SK-N-SH (cell line): ENCODE measurements at regions not wholly inside any gene's neighbourhood (a gene's known extent, or its start where the extent isn't known, plus 50 kb on each side); places are given as distances from the start of the nearest gene placed in this dataset.

Experiments
- CTCF ChIA-PET: fragments of 300-600, 350-600 bp; formaldehyde crosslinking; extraction: SDS; loops from one replicate; lab custom pipeline; 2021; lab: Yijun Ruan, JAX
- POLR2A ChIA-PET: fragments of 350-600 bp; sonication (Branson Sonifier 250); formaldehyde crosslinking; extraction: SDS; loops from one replicate; lab custom pipeline; 2020; ENCODE audit warnings: antibody characterized with exemption, inconsistent platforms; lab: Yijun Ruan, JAX
- DNase-seq: peaks from one replicate; pipeline ENCODE4 v3.0.0; 2012
- H2AFZ ChIP-seq: fragments of 200-600 bp; sonication (generic); 2 replicates; pipeline ENCODE4 v1.8.1; 2016; ENCODE audit warnings: antibody characterized with exemption, mild to moderate bottlenecking, low read depth
- H3F3A ChIP-seq: fragments of 200-600 bp; sonication (generic); replicated peaks from 2 replicates; pipeline ENCODE3; 2016; ENCODE audit warnings: antibody characterized with exemption, mild to moderate bottlenecking; ENCODE audit not compliant: insufficient read depth
- H3K27ac ChIP-seq, 2 experiments: fragments of 200-500 bp in 1 of 2; fragments of 200-600 bp in 1 of 2; sonication (Bioruptor generic) in 1 of 2; sonication (generic), shearing (Covaris generic) in 1 of 2; 2 replicates each; pipeline versions ENCODE4 v1.5.1 to v1.6.1; 2014 to 2016; ENCODE audit warnings: low read depth in 2 of 2, inconsistent platforms in 1 of 2, low read length in 1 of 2, mild to moderate bottlenecking in 1 of 2, mixed read lengths in 1 of 2
- H3K27me3 ChIP-seq: fragments of 200-600 bp; sonication (generic), shearing (Covaris generic); 2 replicates; pipeline ENCODE4 v1.6.1; 2016; ENCODE audit warnings: mixed run types; ENCODE audit not compliant: insufficient read depth
- H3K36me3 ChIP-seq, 2 experiments: fragments of 200-500 bp in 1 of 2; fragments of 200-600 bp in 1 of 2; sonication (Bioruptor generic) in 1 of 2; sonication (generic) in 1 of 2; replicated peaks in 1 of 2; 2 replicates each; pipeline versions ENCODE3 to v1.5.1; 2014 to 2016; ENCODE audit warnings: low read length in 1 of 2, mild to moderate bottlenecking in 1 of 2; ENCODE audit not compliant: insufficient read depth in 2 of 2, control insufficient read depth in 1 of 2
- H3K4me1 ChIP-seq, 2 experiments: fragments of 200-500 bp in 1 of 2; fragments of 200-600 bp in 1 of 2; sonication (Bioruptor generic) in 1 of 2; sonication (generic), shearing (Covaris generic) in 1 of 2; 2 replicates each; pipeline versions ENCODE4 v1.5.1 to v1.6.1; 2014 to 2016; ENCODE audit warnings: low read depth in 1 of 2, low read length in 1 of 2, mixed run types in 1 of 2; ENCODE audit not compliant: insufficient read depth in 2 of 2, control insufficient read depth in 1 of 2
- H3K4me2 ChIP-seq: fragments of 200-600 bp; sonication (generic), shearing (Covaris generic); 2 replicates; pipeline ENCODE4 v1.6.1; 2017; ENCODE audit warnings: mixed run types
- H3K4me3 ChIP-seq, 2 experiments: fragments of 200-500 bp in 1 of 2; fragments of 200-600 bp in 1 of 2; sonication (Bioruptor generic) in 1 of 2; sonication (generic), shearing (Covaris generic) in 1 of 2; 2 replicates each; pipeline versions ENCODE4 v1.5.1 to v1.8.1; 2014 to 2016; ENCODE audit warnings: low read depth in 2 of 2, inconsistent platforms in 1 of 2, low read length in 1 of 2, mild to moderate bottlenecking in 1 of 2, mixed read lengths in 1 of 2, moderate library complexity in 1 of 2
- H3K79me2 ChIP-seq: fragments of 200-600 bp; sonication (generic); 2 replicates; pipeline ENCODE4 v1.8.1; 2017; ENCODE audit warnings: mild to moderate bottlenecking; ENCODE audit not compliant: insufficient read depth
- H3K9ac ChIP-seq: fragments of 200-600 bp; sonication (generic); 2 replicates; pipeline ENCODE4 v1.6.1; 2017; ENCODE audit warnings: mixed run types
- H3K9me2 ChIP-seq: fragments of 200-600 bp; sonication (generic); 2 replicates; pipeline ENCODE4 v1.6.1; 2017; ENCODE audit warnings: mixed run types
- H3K9me3 ChIP-seq: fragments of 200-600 bp; sonication (generic); 2 replicates; pipeline ENCODE4 v1.6.1; 2017; ENCODE audit warnings: mixed run types, mild to moderate bottlenecking, moderate library complexity
- H4K20me1 ChIP-seq: fragments of 200-600 bp; sonication (generic); 2 replicates; pipeline ENCODE4 v1.6.1; 2017; ENCODE audit warnings: mild to moderate bottlenecking, mixed run types; ENCODE audit not compliant: insufficient read depth
- CHD2 ChIP-seq: fragments of 150-350 bp; IDR thresholded peaks from 2 replicates; pipeline ENCODE4 v1.6.1; 2018; ENCODE audit warnings: low read length; ENCODE audit not compliant: partially characterized antibody
- CTCF ChIP-seq: fragments of 200-600 bp; sonication (generic); IDR thresholded peaks from 2 replicates; pipeline ENCODE4 v1.6.1; 2017; ENCODE audit warnings: antibody characterized with exemption, mild to moderate bottlenecking, moderate library complexity
- FOSL2 ChIP-seq: IDR thresholded peaks from 2 replicates; pipeline ENCODE4 v1.4.0; 2012; ENCODE audit warnings: low read depth, mild to moderate bottlenecking, moderate library complexity, borderline replicate concordance
- GABPA ChIP-seq: IDR thresholded peaks from 2 replicates; pipeline ENCODE4 v1.4.0; 2012; ENCODE audit warnings: low read depth, mild to moderate bottlenecking
- GATA2 ChIP-seq: sonication (generic); formaldehyde crosslinking; IDR thresholded peaks from 2 replicates; pipeline ENCODE4 v1.5.0; 2020; ENCODE audit warnings: mild to moderate bottlenecking, missing genetic modification reagents
- MEF2A ChIP-seq: IDR thresholded peaks from 2 replicates; pipeline ENCODE4 v1.4.0; 2012; ENCODE audit warnings: low read depth, borderline replicate concordance
- MXI1 ChIP-seq: IDR thresholded peaks from 2 replicates; pipeline ENCODE4 v1.6.1; 2012; ENCODE audit warnings: mild to moderate bottlenecking, low read depth, low read length, improper control_type of control experiment
- NFIC ChIP-seq: IDR thresholded peaks from 2 replicates; pipeline ENCODE4 v1.4.0; 2012; ENCODE audit warnings: borderline replicate concordance
- PBX3 ChIP-seq: IDR thresholded peaks from 2 replicates; pipeline ENCODE4; 2012
- RAD21 ChIP-seq: IDR thresholded peaks from 2 replicates; pipeline ENCODE4 v1.6.1; 2012; ENCODE audit warnings: mild to moderate bottlenecking, low read length
- RFX5 ChIP-seq: IDR thresholded peaks from 2 replicates; pipeline ENCODE4 v1.6.1; 2012; ENCODE audit warnings: mild to moderate bottlenecking, improper control_type of control experiment, low read length
- SMC3 ChIP-seq: IDR thresholded peaks from 2 replicates; pipeline ENCODE4 v1.6.1; 2012; ENCODE audit warnings: low read depth, low read length, improper control_type of control experiment
- TAF1 ChIP-seq: IDR thresholded peaks from 2 replicates; pipeline ENCODE4 v1.6.1; 2012; ENCODE audit warnings: low read depth, mild to moderate bottlenecking, low read length, moderate library complexity, borderline replicate concordance
- YY1 ChIP-seq: IDR thresholded peaks from 2 replicates; pipeline ENCODE4 v1.4.0; 2012; ENCODE audit warnings: low read depth, mild to moderate bottlenecking
- ZBTB33 ChIP-seq: IDR thresholded peaks from 2 replicates; pipeline ENCODE4 v1.4.0; 2012; ENCODE audit warnings: low read depth, borderline replicate concordance
- WGBS: methylation state at CpG from one replicate; pipeline ENCODE4 v1.1.6; 2017; ENCODE audit warnings: low lambda C conversion rate; 5-methylcytosine and 5-hydroxymethylcytosine counted together

DNA sequence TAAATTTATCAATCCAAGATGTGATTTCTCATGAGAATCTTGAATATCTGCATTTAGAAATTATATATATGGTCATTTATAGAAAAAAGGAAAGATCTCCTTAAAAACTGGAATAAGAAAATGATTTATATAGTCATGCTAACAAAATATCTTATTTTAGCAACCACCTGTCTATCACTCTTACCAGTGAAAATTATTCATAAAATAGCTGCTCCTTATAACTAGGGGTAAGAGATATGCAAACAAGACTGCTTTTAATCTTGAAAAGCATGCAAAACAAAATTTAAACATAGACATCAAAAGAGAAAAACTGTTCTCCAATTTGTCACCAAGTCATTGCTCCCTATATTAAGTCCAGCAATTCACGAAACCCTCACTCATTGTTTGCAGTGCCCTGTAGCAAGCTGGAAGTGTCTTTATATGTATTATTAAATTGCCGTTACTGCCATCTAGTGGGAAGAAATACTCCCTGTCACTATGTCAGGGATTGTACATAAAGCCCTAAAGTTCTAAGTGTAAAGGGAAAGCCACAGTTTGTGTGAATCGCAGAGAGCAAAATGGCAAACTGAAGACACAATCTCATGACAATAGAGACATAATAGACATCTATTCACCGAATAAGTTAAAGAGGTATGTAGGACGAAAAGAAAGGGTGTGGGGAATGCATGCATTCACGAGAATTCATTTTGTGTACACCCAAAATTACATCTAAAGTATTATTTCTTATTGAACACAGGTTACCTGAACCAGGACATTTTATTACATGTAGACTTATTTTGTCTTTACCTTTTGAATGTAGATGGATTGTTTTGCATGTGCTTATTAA, 600.5 kb downstream of the USP25 start:
- H3K9ac ChIP-seq, result no peak overlapping the region
- no peaks in the 10 kb centered on the region for H3K9me2 ChIP-seq
- no peak overlapping the region for H3K4me2 ChIP-seq
- H3K27ac ChIP-seq, result no peak overlapping the region
- TF ChIP-seq MXI1 (no peak), TAF1 (no peak), CTCF (peak; percentile 75), SMC3 (peak; percentile 79), RAD21 (peak; percentile 85), MEF2A (no peak)
- TF ChIP-seq, all 33 proteins: peak for 3
- Histone ChIP-seq H3K36me3 (no peaks in the 10 kb centered on the region), H3K9me3 (no peaks in the 10 kb centered on the region), H3K4me3 (no peak overlapping the region), H3K4me1 (no peaks in the 10 kb centered on the region; a peak in 1 of 4 replicates), H3K27me3 (no peaks in the 10 kb centered on the region), H4K20me1 (no peaks in the 10 kb centered on the region), H3F3A (no peaks in the 10 kb centered on the region), H3K79me2 (no peaks in the 10 kb centered on the region), H2AFZ (no peak overlapping the region)
- ChIA-PET CTCF (interaction anchor here (0.6 to 4.4 kb wide), 34 partner anchors 9 to 941 kb away, joined by 3 to 32 read pairs (median 3); no protein-coding TSS in a partner anchor), POLR2A (no interaction called here)
- peak; percentile 39 for DNase-seq
- WGBS, result 19% methylated on average over 6 of the region's 6 CpGs

DNA sequence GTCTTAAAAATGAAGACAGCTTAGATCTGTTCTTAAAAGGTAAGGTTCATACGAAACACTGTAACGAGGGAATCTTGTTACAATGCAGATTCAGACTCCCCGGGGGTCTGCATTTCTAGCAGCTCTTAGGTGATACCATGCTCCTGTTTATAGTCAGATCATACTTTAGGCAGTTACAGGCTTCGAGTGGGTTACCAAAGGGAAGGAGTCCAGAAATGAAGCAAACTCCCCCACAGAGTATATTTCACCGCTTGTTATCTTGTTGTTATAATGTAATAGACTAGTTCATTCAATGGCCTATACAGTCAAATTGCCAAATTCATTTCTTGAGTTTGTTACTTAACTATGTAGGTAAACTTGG, 601.1 kb downstream of the USP25 start:
- H3K27ac ChIP-seq, result no peak overlapping the region
- ChIA-PET CTCF (interaction anchor here (1.0 to 4.4 kb wide), 20 partner anchors 9 to 940 kb away, joined by 3 to 32 read pairs (median 3); no protein-coding TSS in a partner anchor), POLR2A (no interaction called here)
- no peaks in the 10 kb centered on the region for H3F3A ChIP-seq
- no peak overlapping the region for H2AFZ ChIP-seq
- no peaks in the 10 kb centered on the region for H3K9me3 ChIP-seq
- DNase-seq, result no peak
- TF ChIP-seq PBX3, result no peak
- no peak for TF ChIP-seq NFIC
- TF ChIP-seq CHD2, result no peak
- TF ChIP-seq GABPA, result no peak
- no peak for TF ChIP-seq GATA2 (CRISPR knock-in tag)
- no peak for TF ChIP-seq SMC3
- TF ChIP-seq CTCF, result no peak
- TF ChIP-seq TAF1, result no peak
- TF ChIP-seq FOSL2, result no peak
- no peak for TF ChIP-seq RFX5
- TF ChIP-seq YY1, result no peak
- TF ChIP-seq ZBTB33, result no peak
- H3K36me3 ChIP-seq, result no peaks in the 10 kb centered on the region
- no peaks in the 10 kb centered on the region; a peak in 1 of 4 replicates for H3K4me1 ChIP-seq
- H3K79me2 ChIP-seq, result no peaks in the 10 kb centered on the region
- H4K20me1 ChIP-seq, result no peaks in the 10 kb centered on the region
- H3K9ac ChIP-seq, result no peak overlapping the region
- H3K4me3 ChIP-seq, result no peak overlapping the region
- no peaks in the 10 kb centered on the region for H3K9me2 ChIP-seq
- no peaks in the 10 kb centered on the region for H3K27me3 ChIP-seq
- H3K4me2 ChIP-seq, result no peak overlapping the region
- WGBS, result 68% methylated on average over 5 of the region's 5 CpGs
